ENCODE measurements at regions not wholly inside any gene's neighbourhood (a gene's known extent, or its start where the extent isn't known, plus 50 kb on each side); places are given as distances from the start of the nearest gene placed in this dataset.

- TF ChIP-seq CTCF (IDR thresholded peaks at IDR 0.05) (no peak), EZH2 (IDR thresholded peaks at IDR 0.05; ENCODE audit: borderline replicate concordance, insufficient read depth, low read depth, low read length, poor library complexity, severe bottlenecking) (no peak)
These were observed 74.0 kb upstream of the WNT11 start for GRCh38 chr11:76280151-76280881.
